Hepatic stellate cell (primary cell): ENCODE measurements at regions not wholly inside any gene's neighbourhood (a gene's known extent, or its start where the extent isn't known, plus 50 kb on each side); places are given as distances from the start of the nearest gene placed in this dataset.
"Not testable (repeated sequence)": the region's sequence is repeated elsewhere in the genome, so short reads cannot be mapped to it uniquely, and the experiment has no call there.

Experiments used
- DNase-seq: peaks from one replicate; pipeline ENCODE4 v3.0.0; 2011; ENCODE audit warnings: low spot score

GRCh38 chrX:22800360-22800759, 199.4 kb upstream of the DDX53 start:
- peak; percentile 27 for DNase-seq

- DNase-seq: no peak
These were observed 199.0 kb upstream of the DDX53 start for GRCh38 chrX:22800806-22801205.

GRCh38 chrX:22803353-22803752, 196.4 kb upstream of the DDX53 start:
- no peak for DNase-seq

- DNase-seq: no peak
These were observed 188.9 kb upstream of the DDX53 start for GRCh38 chrX:22810876-22811275.

GRCh38 chrX:22818061-22818460, 181.7 kb upstream of the DDX53 start:
- DNase-seq: no peak

GRCh38 chrX:22855693-22856092, 144.1 kb upstream of the DDX53 start:
- no peak for DNase-seq

- no peak for DNase-seq
These were observed 140.1 kb upstream of the DDX53 start for GRCh38 chrX:22859642-22860041.

GRCh38 chrX:22866801-22867200, 133.0 kb upstream of the DDX53 start:
- DNase-seq: not testable (repeated sequence)

GRCh38 chrX:22882543-22882942, 117.2 kb upstream of the DDX53 start:
- DNase-seq: no peak

- DNase-seq: no peak
These were observed 109.9 kb upstream of the DDX53 start for GRCh38 chrX:22889819-22890218.

- DNase-seq: no peak
These were observed 87.1 kb upstream of the DDX53 start for GRCh38 chrX:22912616-22913015.

- DNase-seq: no peak
These were observed 76.8 kb upstream of the DDX53 start for GRCh38 chrX:22922961-22923360.

- DNase-seq: no peak
These were observed 65.1 kb upstream of the DDX53 start for GRCh38 chrX:22934640-22935039.

- DNase-seq: no peak
These were observed 54.8 kb upstream of the DDX53 start for GRCh38 chrX:22944945-22945344.
